HT-29 (cell line): ENCODE measurements at regions not wholly inside any gene's neighbourhood (a gene's known extent, or its start where the extent isn't known, plus 50 kb on each side); places are given as distances from the start of the nearest gene placed in this dataset.
"Not testable (repeated sequence)": the region's sequence is repeated elsewhere in the genome, so short reads cannot be mapped to it uniquely, and the experiment has no call there.

Experiments used
- DNase-seq: peaks from one replicate; pipeline ENCODE4 v3.0.0-alpha.2; 2015; ENCODE audit warnings: low spot score

GRCh38 chr22:25487508-25487907 is 77.0 kb upstream of the GRK3 start:
- DNase-seq: no peak

- DNase-seq: peak; percentile 86
Observed at GRCh38 chr22:25488244-25489020, 76.0 kb upstream of the GRK3 start.

GRCh38 chr22:25489947-25490346 is 74.5 kb upstream of the GRK3 start:
- no peak for DNase-seq

- DNase-seq: no peak
Observed at GRCh38 chr22:25490896-25491295, 73.6 kb upstream of the GRK3 start.

- no peak for DNase-seq
Observed at GRCh38 chr22:25492162-25492561, 72.3 kb upstream of the GRK3 start.

GRCh38 chr22:25492841-25493734 is 71.4 kb upstream of the GRK3 start:
- no peak for DNase-seq

- no peak for DNase-seq
Observed at GRCh38 chr22:25493794-25494193, 70.7 kb upstream of the GRK3 start.

- no peak for DNase-seq
Observed at GRCh38 chr22:25494774-25495173, 69.7 kb upstream of the GRK3 start.

GRCh38 chr22:25495285-25495684 is 69.2 kb upstream of the GRK3 start:
- no peak for DNase-seq

GRCh38 chr22:25496396-25497064 is 67.9 kb upstream of the GRK3 start:
- DNase-seq: no peak

- no peak for DNase-seq
Observed at GRCh38 chr22:25497181-25497641, 67.3 kb upstream of the GRK3 start.

- no peak for DNase-seq
Observed at GRCh38 chr22:25497716-25498115, 66.8 kb upstream of the GRK3 start.

- DNase-seq: not testable (repeated sequence)
Observed at GRCh38 chr22:25500671-25501070, 63.8 kb upstream of the GRK3 start.

GRCh38 chr22:25504017-25504416 is 60.5 kb upstream of the GRK3 start:
- DNase-seq: not testable (repeated sequence)

GRCh38 chr22:25508161-25508560 is 56.3 kb upstream of the GRK3 start:
- no peak for DNase-seq

- no peak for DNase-seq
Observed at GRCh38 chr22:25508761-25509321, 55.6 kb upstream of the GRK3 start.

GRCh38 chr22:25509374-25509791 is 55.1 kb upstream of the GRK3 start:
- DNase-seq: no peak

- no peak for DNase-seq
Observed at GRCh38 chr22:25510876-25511275, 53.6 kb upstream of the GRK3 start.

GRCh38 chr22:25511725-25512124 is 52.8 kb upstream of the GRK3 start:
- DNase-seq: no peak

GRCh38 chr22:25514436-25515180 is 49.9 kb upstream of the GRK3 start:
- DNase-seq: no peak
